ENCODE measurements at regions not wholly inside any gene's neighbourhood (a gene's known extent, or its start where the extent isn't known, plus 50 kb on each side); places are given as distances from the start of the nearest gene placed in this dataset.

DNA sequence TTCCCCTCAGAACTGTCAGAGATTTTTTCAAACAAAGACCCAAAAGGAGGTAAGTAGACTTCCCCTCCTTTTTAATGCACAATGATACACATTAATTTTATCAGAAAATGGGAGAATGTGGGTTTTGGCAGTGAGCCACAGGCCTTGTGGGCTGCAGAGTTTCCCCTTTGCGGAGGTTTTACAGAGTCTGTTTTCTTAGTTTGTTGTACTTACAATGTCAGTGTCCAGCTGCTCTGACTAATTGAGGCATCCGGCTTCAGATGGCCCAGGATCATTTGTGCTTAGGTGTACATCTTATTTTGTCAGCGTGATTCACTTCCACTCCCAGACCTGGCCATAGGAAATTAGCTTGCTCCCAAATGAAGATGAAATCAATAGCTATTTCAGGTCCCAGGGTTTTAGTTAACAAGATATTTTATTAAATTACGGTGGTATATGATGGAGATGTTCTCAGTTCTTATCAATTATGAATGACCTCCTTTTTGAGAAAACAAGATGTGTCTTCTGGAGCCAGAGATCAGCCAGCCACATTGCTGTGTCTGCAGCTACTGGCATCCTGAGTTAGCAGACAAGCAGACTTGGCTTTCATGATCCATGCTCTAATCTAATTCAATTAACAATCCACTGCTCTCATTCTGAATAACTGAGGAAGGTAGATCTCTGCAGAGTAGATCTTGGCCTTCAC lies 1086.6 kb upstream of the SORCS1 start:
- Histone ChIP-seq H3K27me3 (no peaks in the 10 kb centered on the region), H3K27ac (no peak overlapping the region), H3K36me3 (no peaks in the 10 kb centered on the region), H3K9me3 (ENCODE audit: low read depth) (peaks cover 3% of the 10 kb centered on the region), H3K4me1 (ENCODE audit: low read depth) (no peaks in the 10 kb centered on the region), H3K4me3 (no peak overlapping the region)
- TF ChIP-seq, protein P1, sequence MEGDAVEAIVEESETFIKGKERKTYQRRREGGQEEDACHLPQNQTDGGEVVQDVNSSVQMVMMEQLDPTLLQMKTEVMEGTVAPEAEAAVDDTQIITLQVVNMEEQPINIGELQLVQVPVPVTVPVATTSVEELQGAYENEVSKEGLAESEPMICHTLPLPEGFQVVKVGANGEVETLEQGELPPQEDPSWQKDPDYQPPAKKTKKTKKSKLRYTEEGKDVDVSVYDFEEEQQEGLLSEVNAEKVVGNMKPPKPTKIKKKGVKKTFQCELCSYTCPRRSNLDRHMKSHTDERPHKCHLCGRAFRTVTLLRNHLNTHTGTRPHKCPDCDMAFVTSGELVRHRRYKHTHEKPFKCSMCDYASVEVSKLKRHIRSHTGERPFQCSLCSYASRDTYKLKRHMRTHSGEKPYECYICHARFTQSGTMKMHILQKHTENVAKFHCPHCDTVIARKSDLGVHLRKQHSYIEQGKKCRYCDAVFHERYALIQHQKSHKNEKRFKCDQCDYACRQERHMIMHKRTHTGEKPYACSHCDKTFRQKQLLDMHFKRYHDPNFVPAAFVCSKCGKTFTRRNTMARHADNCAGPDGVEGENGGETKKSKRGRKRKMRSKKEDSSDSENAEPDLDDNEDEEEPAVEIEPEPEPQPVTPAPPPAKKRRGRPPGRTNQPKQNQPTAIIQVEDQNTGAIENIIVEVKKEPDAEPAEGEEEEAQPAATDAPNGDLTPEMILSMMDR (IDR thresholded peaks at IDR 0.05; ENCODE audit: low read depth, low read length) = no peak
- DNase-seq (ENCODE audit: low read depth in 1 of 2, low spot score in 1 of 2) = no peak

DNA sequence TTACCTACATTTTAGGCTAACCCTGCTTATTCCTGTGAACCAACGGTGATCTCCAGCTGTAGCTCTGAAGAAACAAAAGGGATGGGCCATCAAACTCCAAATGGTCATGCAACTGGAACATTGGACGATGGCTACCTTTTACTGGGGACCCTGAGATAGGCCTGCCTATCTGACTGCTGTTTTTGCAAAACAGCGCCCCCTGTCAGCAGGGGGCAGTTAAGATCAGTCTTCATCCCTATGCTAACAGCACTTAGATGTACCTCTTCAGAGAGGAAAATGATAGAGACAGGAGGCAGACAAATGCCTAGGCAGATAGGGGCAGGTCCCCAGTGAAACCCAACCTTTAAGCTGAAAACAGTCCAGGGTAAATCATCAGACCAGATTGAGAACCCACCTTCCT lies 1085.4 kb upstream of the SORCS1 start:
- TF ChIP-seq, protein P1 (IDR thresholded peaks at IDR 0.05; ENCODE audit: low read depth, low read length) = no peak
- H3K4me3 ChIP-seq = no peak overlapping the region
- no peaks in the 10 kb centered on the region for H3K36me3 ChIP-seq
- no peak overlapping the region for H3K27ac ChIP-seq
- DNase-seq (ENCODE audit: low read depth in 1 of 2, low spot score in 1 of 2) = no peak
- H3K27me3 ChIP-seq = no peaks in the 10 kb centered on the region
- peaks cover 3% of the 10 kb centered on the region for H3K9me3 ChIP-seq (ENCODE audit: low read depth)
- H3K4me1 ChIP-seq (ENCODE audit: low read depth) = no peaks in the 10 kb centered on the region

DNA sequence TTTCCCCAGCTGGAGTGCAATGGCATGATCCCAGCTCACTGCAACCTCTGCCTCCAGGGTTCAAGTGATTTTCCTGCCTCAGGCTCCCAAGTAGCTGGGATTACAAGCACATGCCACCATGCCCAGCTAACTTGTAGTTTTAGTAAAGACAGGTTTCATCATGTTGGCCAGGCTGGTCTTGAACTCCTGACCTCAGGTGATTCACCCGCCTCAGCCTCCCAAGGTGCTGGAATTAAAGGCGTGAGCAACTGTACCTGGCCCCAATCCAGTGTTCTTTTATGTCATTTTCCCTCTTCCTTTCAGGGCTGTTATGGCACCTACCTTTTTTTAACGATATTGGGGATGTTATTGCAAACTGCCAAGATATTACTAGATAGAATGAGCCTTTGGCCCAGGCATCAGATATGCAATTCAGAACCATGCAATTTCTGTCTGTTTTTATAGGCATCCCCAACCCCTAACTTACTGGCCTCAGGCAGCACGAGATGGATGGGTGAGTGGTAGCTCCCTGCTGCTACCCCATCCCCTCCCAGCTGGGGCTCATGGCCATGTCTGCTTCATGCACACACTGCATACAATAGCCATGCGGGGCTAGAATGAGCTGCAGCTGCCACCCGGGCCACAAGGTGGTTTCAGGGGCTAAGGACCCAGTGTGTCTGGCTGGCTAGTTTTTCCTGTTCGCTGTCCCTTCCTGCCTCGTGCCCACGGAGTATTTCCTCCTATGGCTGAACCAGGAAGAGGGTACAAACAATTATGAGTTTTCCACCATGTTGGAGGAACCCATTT lies 1080.1 kb upstream of the SORCS1 start:
- Histone ChIP-seq H3K9me3 (ENCODE audit: low read depth) (peaks cover 3% of the 10 kb centered on the region), H3K27me3 (no peaks in the 10 kb centered on the region), H3K4me1 (ENCODE audit: low read depth) (no peaks in the 10 kb centered on the region), H3K27ac (no peak overlapping the region), H3K4me3 (no peak overlapping the region), H3K36me3 (no peaks in the 10 kb centered on the region)
- TF ChIP-seq, protein P1 (IDR thresholded peaks at IDR 0.05; ENCODE audit: low read depth, low read length) = no peak
- no peak for DNase-seq (ENCODE audit: low read depth in 1 of 2, low spot score in 1 of 2)

DNA sequence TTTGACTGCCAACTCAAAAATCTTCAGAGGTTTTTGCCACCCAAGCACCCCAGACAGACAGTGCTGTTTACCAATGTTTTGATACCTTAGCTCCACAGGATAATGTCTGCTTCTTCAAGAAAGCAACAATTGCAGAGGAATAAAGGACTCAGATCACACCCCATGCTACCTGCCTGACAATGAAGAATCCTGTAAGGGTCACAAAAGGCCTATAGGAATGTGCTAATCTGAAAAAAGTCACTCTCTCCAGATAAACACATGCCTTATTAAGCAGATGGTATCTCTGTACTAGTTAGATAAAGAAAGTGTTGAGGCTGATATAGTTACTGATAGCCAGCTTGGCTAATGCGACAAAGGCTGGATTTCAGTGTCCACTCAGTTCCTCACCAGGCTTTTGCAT lies 1076.7 kb upstream of the SORCS1 start:
- DNase-seq (ENCODE audit: low read depth in 1 of 2, low spot score in 1 of 2) = no peak
- Histone ChIP-seq H3K36me3 (no peaks in the 10 kb centered on the region), H3K4me1 (ENCODE audit: low read depth) (no peaks in the 10 kb centered on the region), H3K4me3 (no peak overlapping the region), H3K27me3 (no peaks in the 10 kb centered on the region), H3K27ac (no peak overlapping the region), H3K9me3 (ENCODE audit: low read depth) (no peaks in the 10 kb centered on the region)
- TF ChIP-seq, protein P1 (IDR thresholded peaks at IDR 0.05; ENCODE audit: low read depth, low read length) = no peak

DNA sequence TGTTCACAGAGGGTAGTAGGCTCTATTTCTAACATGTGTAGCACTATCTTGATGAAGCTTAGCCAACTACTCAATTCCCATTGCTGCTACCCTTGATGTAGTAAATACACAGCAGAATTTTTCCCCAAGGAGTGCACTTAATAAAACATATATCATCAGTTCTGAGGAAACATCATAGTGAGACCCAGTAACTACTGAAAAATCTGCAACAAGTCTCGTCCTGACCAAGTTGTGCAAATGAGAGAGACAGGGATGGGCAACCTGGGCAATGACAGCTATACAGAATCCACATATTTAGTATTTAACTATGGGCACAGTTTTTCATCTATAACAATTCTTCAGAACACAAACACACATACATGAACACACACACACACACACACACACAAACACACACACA lies 1073.8 kb upstream of the SORCS1 start:
- H3K27ac ChIP-seq = no peak overlapping the region
- H3K4me1 ChIP-seq (ENCODE audit: low read depth) = no peaks in the 10 kb centered on the region
- H3K36me3 ChIP-seq = no peaks in the 10 kb centered on the region
- H3K27me3 ChIP-seq = no peaks in the 10 kb centered on the region
- H3K9me3 ChIP-seq (ENCODE audit: low read depth) = no peaks in the 10 kb centered on the region
- TF ChIP-seq, protein P1 (IDR thresholded peaks at IDR 0.05; ENCODE audit: low read depth, low read length) = no peak
- no peak for DNase-seq (ENCODE audit: low read depth in 1 of 2, low spot score in 1 of 2)
- no peak overlapping the region for H3K4me3 ChIP-seq
